Stimulated activated CD4-positive, alpha-beta T cell treated with anti-CD3 and anti-CD28 coated beads, Interleukin-2, amount 100 ng/mL, for 4 hours (primary cell): ENCODE measurements at regions not wholly inside any gene's neighbourhood (a gene's known extent, or its start where the extent isn't known, plus 50 kb on each side); places are given as distances from the start of the nearest gene placed in this dataset.

Source experiments
- DNase-seq: peaks from one replicate; pipeline ENCODE4 v3.0.0-alpha.2; 2020; ENCODE audit warnings: low read depth

- no peak for DNase-seq
Observed at GRCh38 chr14:89017417-89017816, 193.0 kb downstream of the TTC8 start.

GRCh38 chr14:89022274-89022673 is 197.8 kb downstream of the TTC8 start:
- no peak for DNase-seq

- no peak for DNase-seq
Observed at GRCh38 chr14:89024691-89025090, 200.2 kb downstream of the TTC8 start.

GRCh38 chr14:89025561-89026236 is 201.2 kb downstream of the TTC8 start:
- DNase-seq = no peak

- peak; percentile 37 for DNase-seq
Observed at GRCh38 chr14:89027097-89027740, 202.8 kb downstream of the TTC8 start.

GRCh38 chr14:89028462-89029134 is 204.1 kb downstream of the TTC8 start:
- DNase-seq = no peak

- no peak for DNase-seq
Observed at GRCh38 chr14:89029961-89030694, 205.7 kb downstream of the TTC8 start.

GRCh38 chr14:89030921-89031320 is 206.5 kb downstream of the TTC8 start:
- no peak for DNase-seq

- DNase-seq = no peak
Observed at GRCh38 chr14:89032086-89032649, 207.7 kb downstream of the TTC8 start.

GRCh38 chr14:89033756-89034155 is 209.3 kb downstream of the TTC8 start:
- no peak for DNase-seq

- DNase-seq = no peak
Observed at GRCh38 chr14:89036371-89036770, 211.9 kb downstream of the TTC8 start.

GRCh38 chr14:89037065-89037464 is 212.6 kb downstream of the TTC8 start:
- DNase-seq = no peak

- no peak for DNase-seq
Observed at GRCh38 chr14:89040080-89040459, 215.6 kb downstream of the TTC8 start.

GRCh38 chr14:89040460-89041256 is 216.2 kb downstream of the TTC8 start:
- peak; percentile 60 for DNase-seq

GRCh38 chr14:89041257-89041582 is 216.8 kb downstream of the TTC8 start:
- DNase-seq = no peak

- DNase-seq = no peak
Observed at GRCh38 chr14:89042021-89042420, 217.6 kb downstream of the TTC8 start.

GRCh38 chr14:89053303-89053702 is 228.9 kb downstream of the TTC8 start:
- DNase-seq = no peak

GRCh38 chr14:89056394-89056793 is 231.9 kb downstream of the TTC8 start:
- DNase-seq = no peak

- DNase-seq = no peak
Observed at GRCh38 chr14:89058697-89059096, 234.2 kb downstream of the TTC8 start.

- DNase-seq = no peak
Observed at GRCh38 chr14:89060191-89060590, 235.7 kb downstream of the TTC8 start.

- no peak for DNase-seq
Observed at GRCh38 chr14:89061696-89062095, 237.2 kb downstream of the TTC8 start.

- no peak for DNase-seq
Observed at GRCh38 chr14:89065879-89066278, 241.4 kb downstream of the TTC8 start.
